ENCODE measurements at regions not wholly inside any gene's neighbourhood (a gene's known extent, or its start where the extent isn't known, plus 50 kb on each side); places are given as distances from the start of the nearest gene placed in this dataset.

GRCh38 chr2:144147356-144147755, 372.6 kb downstream of the ZEB2 start:
- TF ChIP-seq, protein P1, sequence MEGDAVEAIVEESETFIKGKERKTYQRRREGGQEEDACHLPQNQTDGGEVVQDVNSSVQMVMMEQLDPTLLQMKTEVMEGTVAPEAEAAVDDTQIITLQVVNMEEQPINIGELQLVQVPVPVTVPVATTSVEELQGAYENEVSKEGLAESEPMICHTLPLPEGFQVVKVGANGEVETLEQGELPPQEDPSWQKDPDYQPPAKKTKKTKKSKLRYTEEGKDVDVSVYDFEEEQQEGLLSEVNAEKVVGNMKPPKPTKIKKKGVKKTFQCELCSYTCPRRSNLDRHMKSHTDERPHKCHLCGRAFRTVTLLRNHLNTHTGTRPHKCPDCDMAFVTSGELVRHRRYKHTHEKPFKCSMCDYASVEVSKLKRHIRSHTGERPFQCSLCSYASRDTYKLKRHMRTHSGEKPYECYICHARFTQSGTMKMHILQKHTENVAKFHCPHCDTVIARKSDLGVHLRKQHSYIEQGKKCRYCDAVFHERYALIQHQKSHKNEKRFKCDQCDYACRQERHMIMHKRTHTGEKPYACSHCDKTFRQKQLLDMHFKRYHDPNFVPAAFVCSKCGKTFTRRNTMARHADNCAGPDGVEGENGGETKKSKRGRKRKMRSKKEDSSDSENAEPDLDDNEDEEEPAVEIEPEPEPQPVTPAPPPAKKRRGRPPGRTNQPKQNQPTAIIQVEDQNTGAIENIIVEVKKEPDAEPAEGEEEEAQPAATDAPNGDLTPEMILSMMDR (conservative IDR thresholded peaks at IDR 0.05; ENCODE audit: low read depth, low read length), result no peak
- no peak for TF ChIP-seq EZH2phosphoT487 (IDR thresholded peaks at IDR 0.05; ENCODE audit: borderline replicate concordance, low read length)

Measured in PC-3 (cell line).